HG02885 (cell line): ENCODE measurements at regions not wholly inside any gene's neighbourhood (a gene's known extent, or its start where the extent isn't known, plus 50 kb on each side); places are given as distances from the start of the nearest gene placed in this dataset.
A peak's percentile ranks its signal among the peaks of the same experiment; 100 is the strongest.
"Not testable (repeated sequence)": the region's sequence is repeated elsewhere in the genome, so short reads cannot be mapped to it uniquely, and the experiment has no call there.

Experiments used
- ATAC-seq: cut with Tn5 transposase; IDR thresholded peaks from one replicate; pipeline ENCODE4 v1.9.1; 2021; ENCODE audit warnings: mild to moderate bottlenecking; ENCODE audit not compliant: unreplicated experiment, poor library complexity

- no peak for ATAC-seq
Measured at GRCh38 chr1:118306851-118307250, 121.8 kb upstream of the SPAG17 start.

- ATAC-seq = no peak
Measured at GRCh38 chr1:118304722-118305359, 119.8 kb upstream of the SPAG17 start.

- ATAC-seq = no peak
Measured at GRCh38 chr1:118303534-118303933, 118.5 kb upstream of the SPAG17 start.

- ATAC-seq = no peak
Measured at GRCh38 chr1:118303064-118303463, 118.0 kb upstream of the SPAG17 start.

- no peak for ATAC-seq
Measured at GRCh38 chr1:118302145-118302544, 117.1 kb upstream of the SPAG17 start.

- ATAC-seq = no peak
Measured at GRCh38 chr1:118300808-118301207, 115.8 kb upstream of the SPAG17 start.

- ATAC-seq = no peak
Measured at GRCh38 chr1:118298397-118298796, 113.4 kb upstream of the SPAG17 start.

GRCh38 chr1:118297521-118297920, 112.5 kb upstream of the SPAG17 start:
- no peak for ATAC-seq

- ATAC-seq = no peak
Measured at GRCh38 chr1:118294875-118295642, 110.0 kb upstream of the SPAG17 start.

GRCh38 chr1:118291661-118292060, 106.6 kb upstream of the SPAG17 start:
- ATAC-seq = no peak

- no peak for ATAC-seq
Measured at GRCh38 chr1:118290571-118290970, 105.5 kb upstream of the SPAG17 start.

GRCh38 chr1:118290046-118290445, 105.0 kb upstream of the SPAG17 start:
- no peak for ATAC-seq

GRCh38 chr1:118280656-118281055, 95.6 kb upstream of the SPAG17 start:
- ATAC-seq = not testable (repeated sequence)

- no peak for ATAC-seq
Measured at GRCh38 chr1:118275472-118276115, 90.6 kb upstream of the SPAG17 start.

GRCh38 chr1:118272884-118273283, 87.9 kb upstream of the SPAG17 start:
- no peak for ATAC-seq

GRCh38 chr1:118271883-118272282, 86.9 kb upstream of the SPAG17 start:
- peak; percentile 40 for ATAC-seq

- ATAC-seq = no peak
Measured at GRCh38 chr1:118269598-118269997, 84.6 kb upstream of the SPAG17 start.

- ATAC-seq = no peak
Measured at GRCh38 chr1:118266436-118266835, 81.4 kb upstream of the SPAG17 start.

- ATAC-seq = no peak
Measured at GRCh38 chr1:118264343-118264742, 79.3 kb upstream of the SPAG17 start.

- ATAC-seq = no peak
Measured at GRCh38 chr1:118262865-118263264, 77.8 kb upstream of the SPAG17 start.

- ATAC-seq = no peak
Measured at GRCh38 chr1:118258975-118259374, 73.9 kb upstream of the SPAG17 start.
